ENCODE measurements at regions not wholly inside any gene's neighbourhood (a gene's known extent, or its start where the extent isn't known, plus 50 kb on each side); places are given as distances from the start of the nearest gene placed in this dataset.

DNA sequence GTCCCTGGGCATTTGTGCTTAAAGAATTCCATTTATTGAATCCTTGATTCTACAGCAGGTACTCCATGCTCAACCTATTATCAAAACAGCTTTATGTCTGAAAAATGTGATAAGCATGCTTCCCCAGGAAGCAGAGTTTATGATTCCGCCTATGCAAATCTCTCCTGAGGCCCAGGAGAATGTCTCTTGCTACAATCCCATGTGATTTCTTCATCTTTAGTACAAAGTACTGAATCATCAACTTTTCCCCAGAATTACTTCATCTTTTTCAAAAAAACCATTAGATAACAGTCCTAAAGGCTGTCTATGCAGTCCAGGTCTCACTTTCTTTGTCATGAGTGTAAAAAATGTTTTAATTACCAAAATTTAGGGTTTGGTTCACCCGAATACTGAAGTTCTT is 130.2 kb upstream of the ADAMTSL1 start:
- no peak for TF ChIP-seq POLR2A (IDR thresholded peaks at IDR 0.05)
- TF ChIP-seq, protein P1, sequence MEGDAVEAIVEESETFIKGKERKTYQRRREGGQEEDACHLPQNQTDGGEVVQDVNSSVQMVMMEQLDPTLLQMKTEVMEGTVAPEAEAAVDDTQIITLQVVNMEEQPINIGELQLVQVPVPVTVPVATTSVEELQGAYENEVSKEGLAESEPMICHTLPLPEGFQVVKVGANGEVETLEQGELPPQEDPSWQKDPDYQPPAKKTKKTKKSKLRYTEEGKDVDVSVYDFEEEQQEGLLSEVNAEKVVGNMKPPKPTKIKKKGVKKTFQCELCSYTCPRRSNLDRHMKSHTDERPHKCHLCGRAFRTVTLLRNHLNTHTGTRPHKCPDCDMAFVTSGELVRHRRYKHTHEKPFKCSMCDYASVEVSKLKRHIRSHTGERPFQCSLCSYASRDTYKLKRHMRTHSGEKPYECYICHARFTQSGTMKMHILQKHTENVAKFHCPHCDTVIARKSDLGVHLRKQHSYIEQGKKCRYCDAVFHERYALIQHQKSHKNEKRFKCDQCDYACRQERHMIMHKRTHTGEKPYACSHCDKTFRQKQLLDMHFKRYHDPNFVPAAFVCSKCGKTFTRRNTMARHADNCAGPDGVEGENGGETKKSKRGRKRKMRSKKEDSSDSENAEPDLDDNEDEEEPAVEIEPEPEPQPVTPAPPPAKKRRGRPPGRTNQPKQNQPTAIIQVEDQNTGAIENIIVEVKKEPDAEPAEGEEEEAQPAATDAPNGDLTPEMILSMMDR (IDR thresholded peaks at IDR 0.05) = no peak
